ENCODE measurements at regions not wholly inside any gene's neighbourhood (a gene's known extent, or its start where the extent isn't known, plus 50 kb on each side); places are given as distances from the start of the nearest gene placed in this dataset.

DNA sequence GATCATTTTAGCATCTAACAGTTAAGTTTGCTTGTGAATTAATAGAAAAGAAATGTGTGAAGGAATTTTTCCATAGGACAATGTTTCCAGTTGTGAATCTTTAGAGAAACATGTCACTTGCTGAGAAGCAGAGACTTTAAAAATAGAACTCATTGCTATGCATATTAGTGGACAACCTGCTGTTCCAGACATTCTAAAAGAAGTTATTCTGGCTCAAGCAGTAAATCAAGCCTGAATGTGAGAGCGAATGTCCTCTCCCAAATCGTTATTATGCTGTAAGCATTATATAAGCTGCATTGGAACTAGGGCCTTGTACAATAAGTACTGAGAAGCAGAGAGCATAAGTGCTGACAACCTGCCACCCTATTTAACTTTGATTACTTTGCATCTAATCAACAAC lies 990.9 kb downstream of the PLOD2 start:
- TF ChIP-seq, protein P1, sequence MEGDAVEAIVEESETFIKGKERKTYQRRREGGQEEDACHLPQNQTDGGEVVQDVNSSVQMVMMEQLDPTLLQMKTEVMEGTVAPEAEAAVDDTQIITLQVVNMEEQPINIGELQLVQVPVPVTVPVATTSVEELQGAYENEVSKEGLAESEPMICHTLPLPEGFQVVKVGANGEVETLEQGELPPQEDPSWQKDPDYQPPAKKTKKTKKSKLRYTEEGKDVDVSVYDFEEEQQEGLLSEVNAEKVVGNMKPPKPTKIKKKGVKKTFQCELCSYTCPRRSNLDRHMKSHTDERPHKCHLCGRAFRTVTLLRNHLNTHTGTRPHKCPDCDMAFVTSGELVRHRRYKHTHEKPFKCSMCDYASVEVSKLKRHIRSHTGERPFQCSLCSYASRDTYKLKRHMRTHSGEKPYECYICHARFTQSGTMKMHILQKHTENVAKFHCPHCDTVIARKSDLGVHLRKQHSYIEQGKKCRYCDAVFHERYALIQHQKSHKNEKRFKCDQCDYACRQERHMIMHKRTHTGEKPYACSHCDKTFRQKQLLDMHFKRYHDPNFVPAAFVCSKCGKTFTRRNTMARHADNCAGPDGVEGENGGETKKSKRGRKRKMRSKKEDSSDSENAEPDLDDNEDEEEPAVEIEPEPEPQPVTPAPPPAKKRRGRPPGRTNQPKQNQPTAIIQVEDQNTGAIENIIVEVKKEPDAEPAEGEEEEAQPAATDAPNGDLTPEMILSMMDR (IDR thresholded peaks at IDR 0.05): no peak
- TF ChIP-seq POLR2AphosphoS5 (IDR thresholded peaks at IDR 0.05): no peak
- no peak for TF ChIP-seq POLR2A (IDR thresholded peaks at IDR 0.05)
